ENCODE measurements at regions not wholly inside any gene's neighbourhood (a gene's known extent, or its start where the extent isn't known, plus 50 kb on each side); places are given as distances from the start of the nearest gene placed in this dataset.

DNA sequence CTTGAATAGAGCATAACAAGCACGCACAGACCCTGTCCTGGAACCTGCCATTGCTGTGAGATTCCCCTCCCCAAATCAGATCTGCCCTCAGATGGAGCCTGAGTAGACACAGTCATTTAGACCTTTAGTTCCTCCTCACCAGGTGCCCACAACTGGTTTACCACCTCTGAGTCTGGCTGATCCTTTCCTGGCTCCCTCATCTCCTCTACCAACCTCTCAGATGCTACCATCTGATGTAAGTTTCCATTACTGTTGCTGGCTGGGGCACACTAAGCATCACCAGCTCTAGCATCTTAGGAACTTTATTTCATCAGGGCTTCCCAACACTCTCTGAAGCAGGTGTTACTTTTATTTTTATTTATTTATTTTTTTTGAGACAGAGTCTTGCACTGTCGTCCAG lies 288.3 kb downstream of the TLE3 start:
- TF ChIP-seq, protein P1, sequence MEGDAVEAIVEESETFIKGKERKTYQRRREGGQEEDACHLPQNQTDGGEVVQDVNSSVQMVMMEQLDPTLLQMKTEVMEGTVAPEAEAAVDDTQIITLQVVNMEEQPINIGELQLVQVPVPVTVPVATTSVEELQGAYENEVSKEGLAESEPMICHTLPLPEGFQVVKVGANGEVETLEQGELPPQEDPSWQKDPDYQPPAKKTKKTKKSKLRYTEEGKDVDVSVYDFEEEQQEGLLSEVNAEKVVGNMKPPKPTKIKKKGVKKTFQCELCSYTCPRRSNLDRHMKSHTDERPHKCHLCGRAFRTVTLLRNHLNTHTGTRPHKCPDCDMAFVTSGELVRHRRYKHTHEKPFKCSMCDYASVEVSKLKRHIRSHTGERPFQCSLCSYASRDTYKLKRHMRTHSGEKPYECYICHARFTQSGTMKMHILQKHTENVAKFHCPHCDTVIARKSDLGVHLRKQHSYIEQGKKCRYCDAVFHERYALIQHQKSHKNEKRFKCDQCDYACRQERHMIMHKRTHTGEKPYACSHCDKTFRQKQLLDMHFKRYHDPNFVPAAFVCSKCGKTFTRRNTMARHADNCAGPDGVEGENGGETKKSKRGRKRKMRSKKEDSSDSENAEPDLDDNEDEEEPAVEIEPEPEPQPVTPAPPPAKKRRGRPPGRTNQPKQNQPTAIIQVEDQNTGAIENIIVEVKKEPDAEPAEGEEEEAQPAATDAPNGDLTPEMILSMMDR (IDR thresholded peaks at IDR 0.05), result no peak
- TF ChIP-seq TEAD4 (IDR thresholded peaks at IDR 0.05; ENCODE audit: borderline replicate concordance, insufficient read depth), result no peak
- TF ChIP-seq EP300 (IDR thresholded peaks at IDR 0.05; ENCODE audit: borderline replicate concordance in 1 of 2, low read depth in 1 of 2, low read length in 1 of 2), result no peak
- no peak for TF ChIP-seq RAD21 (IDR thresholded peaks at IDR 0.05; ENCODE audit: low read length)
- no peak for TF ChIP-seq RCOR1 (IDR thresholded peaks at IDR 0.05; ENCODE audit: low read length)
- TF ChIP-seq GABPA (IDR thresholded peaks at IDR 0.05; ENCODE audit: low read depth), result no peak
- TF ChIP-seq, protein P2, sequence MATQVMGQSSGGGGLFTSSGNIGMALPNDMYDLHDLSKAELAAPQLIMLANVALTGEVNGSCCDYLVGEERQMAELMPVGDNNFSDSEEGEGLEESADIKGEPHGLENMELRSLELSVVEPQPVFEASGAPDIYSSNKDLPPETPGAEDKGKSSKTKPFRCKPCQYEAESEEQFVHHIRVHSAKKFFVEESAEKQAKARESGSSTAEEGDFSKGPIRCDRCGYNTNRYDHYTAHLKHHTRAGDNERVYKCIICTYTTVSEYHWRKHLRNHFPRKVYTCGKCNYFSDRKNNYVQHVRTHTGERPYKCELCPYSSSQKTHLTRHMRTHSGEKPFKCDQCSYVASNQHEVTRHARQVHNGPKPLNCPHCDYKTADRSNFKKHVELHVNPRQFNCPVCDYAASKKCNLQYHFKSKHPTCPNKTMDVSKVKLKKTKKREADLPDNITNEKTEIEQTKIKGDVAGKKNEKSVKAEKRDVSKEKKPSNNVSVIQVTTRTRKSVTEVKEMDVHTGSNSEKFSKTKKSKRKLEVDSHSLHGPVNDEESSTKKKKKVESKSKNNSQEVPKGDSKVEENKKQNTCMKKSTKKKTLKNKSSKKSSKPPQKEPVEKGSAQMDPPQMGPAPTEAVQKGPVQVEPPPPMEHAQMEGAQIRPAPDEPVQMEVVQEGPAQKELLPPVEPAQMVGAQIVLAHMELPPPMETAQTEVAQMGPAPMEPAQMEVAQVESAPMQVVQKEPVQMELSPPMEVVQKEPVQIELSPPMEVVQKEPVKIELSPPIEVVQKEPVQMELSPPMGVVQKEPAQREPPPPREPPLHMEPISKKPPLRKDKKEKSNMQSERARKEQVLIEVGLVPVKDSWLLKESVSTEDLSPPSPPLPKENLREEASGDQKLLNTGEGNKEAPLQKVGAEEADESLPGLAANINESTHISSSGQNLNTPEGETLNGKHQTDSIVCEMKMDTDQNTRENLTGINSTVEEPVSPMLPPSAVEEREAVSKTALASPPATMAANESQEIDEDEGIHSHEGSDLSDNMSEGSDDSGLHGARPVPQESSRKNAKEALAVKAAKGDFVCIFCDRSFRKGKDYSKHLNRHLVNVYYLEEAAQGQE (IDR thresholded peaks at IDR 0.05; ENCODE audit: low read depth, low read length), result no peak
- TF ChIP-seq YY1 (IDR thresholded peaks at IDR 0.05; ENCODE audit: low read depth), result no peak
- no peak for TF ChIP-seq FOSL2 (IDR thresholded peaks at IDR 0.05; ENCODE audit: borderline replicate concordance, low read depth)
- TF ChIP-seq SIN3A (IDR thresholded peaks at IDR 0.05; ENCODE audit: borderline replicate concordance, low read depth, low read length), result no peak
- TF ChIP-seq POLR2AphosphoS5 (IDR thresholded peaks at IDR 0.05; ENCODE audit: low read depth, low read length), result no peak

Measured in SK-N-SH (cell line).